Stomach (tissue), 8 donors: ENCODE measurements at regions not wholly inside any gene's neighbourhood (a gene's known extent, or its start where the extent isn't known, plus 50 kb on each side); places are given as distances from the start of the nearest gene placed in this dataset.

Experiments used
- DNase-seq, 2 donors: peaks; one replicate each; pipeline versions ENCODE4 v3.0.0 to v3.0.0-alpha.2; 2013 to 2019
- H3K27ac ChIP-seq, 5 donors: fragments of 200-600 bp in 4 of 5; sonication (generic) in 4 of 5; one replicate each; pipeline ENCODE4 v1.5.1; 2013 to 2019; ENCODE audit warnings: mild to moderate bottlenecking in 1 of 5, moderate library complexity in 1 of 5
- H3K27me3 ChIP-seq, 3 donors: fragments of 200-600 bp; sonication (generic); one replicate each; pipeline ENCODE4 v1.5.1; 2017 to 2019; ENCODE audit warnings: mixed run types in 1 of 3
- H3K36me3 ChIP-seq, 4 donors: fragments of 200-600 bp; sonication (generic); 1 replicate in 3 of 4; 2 replicates in 1 of 4; pipeline ENCODE4 v1.5.1; 2016 to 2019
- H3K4me1 ChIP-seq, 4 donors: fragments of 200-600 bp; sonication (generic); one replicate each; pipeline ENCODE4 v1.5.1; 2016 to 2019
- H3K4me3 ChIP-seq, 4 donors: fragments of 200-600 bp; sonication (generic) in 3 of 4; one replicate each; pipeline ENCODE4 v1.5.1; 2016 to 2019; ENCODE audit warnings: mild to moderate bottlenecking in 1 of 4
- H3K9me3 ChIP-seq, 4 donors: fragments of 200-600 bp; sonication (generic); one replicate each; pipeline ENCODE4 v1.5.1; 2016 to 2019
- EP300 ChIP-seq: sonication (generic); formaldehyde crosslinking; IDR thresholded peaks from one replicate; pipeline ENCODE4 v1.6.1; 2017; ENCODE audit warnings: antibody characterized with exemption
- POLR2A ChIP-seq, 4 donors: fragments of 450-650 bp; IDR thresholded peaks; one replicate each; pipeline ENCODE4 v1.6.1; 2016; ENCODE audit warnings: antibody characterized with exemption in 4 of 4, control low read depth in 2 of 4, mild to moderate bottlenecking in 1 of 4, moderate library complexity in 1 of 4
- POLR2AphosphoS5 ChIP-seq, 3 donors: sonication (generic); formaldehyde crosslinking; IDR thresholded peaks; one replicate each; pipeline ENCODE4 v1.6.1; 2016; ENCODE audit warnings: antibody characterized with exemption in 3 of 3
- WGBS, 5 donors: extraction: QIAGEN DNeasy Blood & Tissue Kit in 3 of 5; methylation state at CpG; one replicate each; pipeline versions ENCODE4 v1.1.5 to v1.1.7; 2013 to 2018; 5-methylcytosine and 5-hydroxymethylcytosine counted together
- intact Hi-C: fragments of 100-400 bp; cut with DNase I; formaldehyde crosslinking; loops from one replicate; pipeline ENCODE4 v1.15.1; 2023; ENCODE audit warnings: low total_unique reads
- TF ChIP-seq, protein P1 (sequence below), 7 experiments: fragments of 450-650 bp in 4 of 7; fragments of 200-600 bp in 3 of 7; sonication (generic) in 3 of 7; IDR thresholded peaks; one replicate each; pipeline ENCODE4 v1.5.1; 2016 to 2019; ENCODE audit warnings: antibody characterized with exemption in 7 of 7, control low read depth in 2 of 7, mild to moderate bottlenecking in 1 of 7
- donor health status: healthy with polysubstance abuse.
- donor health status: Bipolar disorder and iron deficiency.
- donor health status: healthy.

- TF ChIP-seq POLR2AphosphoS5 (IDR thresholded peaks at IDR 0.05) (no peak), POLR2A (IDR thresholded peaks at IDR 0.05) (no peak), EP300 (no peak)
- TF ChIP-seq, protein P1, sequence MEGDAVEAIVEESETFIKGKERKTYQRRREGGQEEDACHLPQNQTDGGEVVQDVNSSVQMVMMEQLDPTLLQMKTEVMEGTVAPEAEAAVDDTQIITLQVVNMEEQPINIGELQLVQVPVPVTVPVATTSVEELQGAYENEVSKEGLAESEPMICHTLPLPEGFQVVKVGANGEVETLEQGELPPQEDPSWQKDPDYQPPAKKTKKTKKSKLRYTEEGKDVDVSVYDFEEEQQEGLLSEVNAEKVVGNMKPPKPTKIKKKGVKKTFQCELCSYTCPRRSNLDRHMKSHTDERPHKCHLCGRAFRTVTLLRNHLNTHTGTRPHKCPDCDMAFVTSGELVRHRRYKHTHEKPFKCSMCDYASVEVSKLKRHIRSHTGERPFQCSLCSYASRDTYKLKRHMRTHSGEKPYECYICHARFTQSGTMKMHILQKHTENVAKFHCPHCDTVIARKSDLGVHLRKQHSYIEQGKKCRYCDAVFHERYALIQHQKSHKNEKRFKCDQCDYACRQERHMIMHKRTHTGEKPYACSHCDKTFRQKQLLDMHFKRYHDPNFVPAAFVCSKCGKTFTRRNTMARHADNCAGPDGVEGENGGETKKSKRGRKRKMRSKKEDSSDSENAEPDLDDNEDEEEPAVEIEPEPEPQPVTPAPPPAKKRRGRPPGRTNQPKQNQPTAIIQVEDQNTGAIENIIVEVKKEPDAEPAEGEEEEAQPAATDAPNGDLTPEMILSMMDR (IDR thresholded peaks at IDR 0.05), result no peak
- WGBS, 5 donors, result 91 to 93% (median 93%) methylated on average over 3 of the region's 3 CpGs
- Histone ChIP-seq H3K4me1 (peaks cover 0 to 10% (median 5%) of the 10 kb centered on the region in 4 donors), H3K4me3 (no peak overlapping the region), H3K27me3 (no peaks in the 10 kb centered on the region), H3K27ac (no peak overlapping the region), H3K9me3 (no peaks in the 10 kb centered on the region), H3K36me3 (no peaks in the 10 kb centered on the region)
- intact Hi-C loops, result no loop called here
- DNase-seq, result no peak
Observed at GRCh38 chr15:48001393-48002039, 119.3 kb upstream of the SLC24A5 start.

DNA sequence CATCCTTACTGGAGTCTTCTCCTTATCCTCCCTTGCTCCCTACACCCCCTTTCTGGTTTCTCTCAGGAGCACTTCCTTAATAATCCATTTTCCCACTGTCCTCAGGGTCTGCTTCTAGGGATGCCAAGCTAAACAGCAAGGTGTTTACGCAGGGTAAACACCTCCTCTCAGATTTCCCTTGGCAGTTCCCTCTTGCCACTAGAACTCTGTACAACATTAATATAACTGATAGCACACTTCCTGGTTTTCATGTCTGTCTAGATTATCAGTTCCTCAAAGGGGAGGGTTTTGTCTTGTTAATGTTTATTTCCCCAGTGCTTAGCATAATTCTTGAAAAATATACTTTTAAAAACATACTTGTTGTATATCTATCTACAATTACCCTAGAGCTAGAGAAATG lies 118.0 kb upstream of the SLC24A5 start:
- TF ChIP-seq POLR2AphosphoS5 (IDR thresholded peaks at IDR 0.05) (peak in 1 of 3 donors; percentile 24), POLR2A (IDR thresholded peaks at IDR 0.05) (no peak)
- 24 to 54% (median 40%) methylated on average over 1 of the region's 1 CpG for WGBS, 5 donors
- Histone ChIP-seq H3K4me1 (peaks cover 0 to 10% (median 5%) of the 10 kb centered on the region in 4 donors), H3K27ac (no peak overlapping the region), H3K4me3 (no peak overlapping the region), H3K9me3 (no peaks in the 10 kb centered on the region), H3K36me3 (no peaks in the 10 kb centered on the region), H3K27me3 (no peaks in the 10 kb centered on the region)
- intact Hi-C loops, result no loop called here
- peak in 1 of 2 donors; percentile 47 for DNase-seq

- H3K36me3 ChIP-seq, result no peaks in the 10 kb centered on the region
- 96 to 98% (median 96%) methylated on average over 1 of the region's 1 CpG for WGBS, 5 donors
Observed at GRCh38 chr15:48003441-48003840, 117.3 kb upstream of the SLC24A5 start.

GRCh38 chr15:48005077-48005476 lies 115.7 kb upstream of the SLC24A5 start:
- Histone ChIP-seq H3K27ac (no peak overlapping the region), H3K4me3 (no peak overlapping the region), H3K4me1 (peaks cover 0 to 10% (median 5%) of the 10 kb centered on the region in 4 donors), H3K36me3 (no peaks in the 10 kb centered on the region), H3K9me3 (no peaks in the 10 kb centered on the region), H3K27me3 (no peaks in the 10 kb centered on the region)
- intact Hi-C loops, result no loop called here
- TF ChIP-seq, protein P1 (IDR thresholded peaks at IDR 0.05), result no peak
- WGBS, 5 donors, result 92 to 100% (median 100%) methylated on average over 1 of the region's 1 CpG
- DNase-seq, result no peak

More at GRCh38 chr15:48003441-48003840, 117.3 kb upstream of the SLC24A5 start:
- DNase-seq, result no peak
- TF ChIP-seq EP300 (no peak), POLR2AphosphoS5 (IDR thresholded peaks at IDR 0.05) (no peak), POLR2A (IDR thresholded peaks at IDR 0.05) (no peak)
- TF ChIP-seq, protein P1 (IDR thresholded peaks at IDR 0.05), result no peak
- peaks cover 0 to 10% (median 5%) of the 10 kb centered on the region in 4 donors for H3K4me1 ChIP-seq
- no peaks in the 10 kb centered on the region for H3K27me3 ChIP-seq
- H3K9me3 ChIP-seq, result no peaks in the 10 kb centered on the region
- H3K27ac ChIP-seq, result no peak overlapping the region
- no peak overlapping the region for H3K4me3 ChIP-seq
- intact Hi-C loops, result no loop called here

- Histone ChIP-seq H3K9me3 (no peaks in the 10 kb centered on the region), H3K27ac (no peak overlapping the region), H3K4me3 (no peak overlapping the region), H3K36me3 (no peaks in the 10 kb centered on the region), H3K27me3 (no peaks in the 10 kb centered on the region), H3K4me1 (peaks cover 0 to 10% (median 5%) of the 10 kb centered on the region in 4 donors)
- DNase-seq, result peak; percentile 30 to 53
- WGBS, 5 donors, result 66 to 76% (median 70%) methylated on average over 7 of the region's 7 CpGs
- no peak for TF ChIP-seq POLR2AphosphoS5 (IDR thresholded peaks at IDR 0.05)
- TF ChIP-seq EP300, result no peak
- no peak for TF ChIP-seq POLR2A (IDR thresholded peaks at IDR 0.05)
- TF ChIP-seq, protein P1 (IDR thresholded peaks at IDR 0.05), result no peak
- intact Hi-C loops, result no loop called here
Observed at GRCh38 chr15:48006031-48006511, 114.7 kb upstream of the SLC24A5 start.
